ENCODE measurements at regions not wholly inside any gene's neighbourhood (a gene's known extent, or its start where the extent isn't known, plus 50 kb on each side); places are given as distances from the start of the nearest gene placed in this dataset.
"Not testable (repeated sequence)": the region's sequence is repeated elsewhere in the genome, so short reads cannot be mapped to it uniquely, and the experiment has no call there.

DNA sequence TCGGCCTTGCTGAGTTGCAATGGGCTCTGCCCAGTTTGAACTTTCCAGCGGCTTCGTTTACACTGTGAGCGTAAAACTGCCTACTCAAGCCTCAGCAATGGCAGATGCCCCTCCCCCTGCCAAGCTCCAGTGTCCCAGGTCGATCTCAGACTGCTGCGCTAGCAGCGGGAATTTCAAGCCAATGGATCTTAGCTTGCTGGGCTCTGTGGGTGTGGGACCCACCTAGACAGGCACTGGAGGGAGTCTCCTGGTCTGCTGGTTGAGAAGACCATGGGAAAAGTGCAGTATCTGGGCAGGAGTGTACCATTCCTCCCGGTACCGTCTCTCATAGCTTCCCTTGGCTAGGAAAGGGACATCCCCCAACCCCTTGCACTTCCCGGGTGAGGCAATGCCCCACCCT lies 88.2 kb downstream of the KLHL28 start:
- DNase-seq = no peak

DNA sequence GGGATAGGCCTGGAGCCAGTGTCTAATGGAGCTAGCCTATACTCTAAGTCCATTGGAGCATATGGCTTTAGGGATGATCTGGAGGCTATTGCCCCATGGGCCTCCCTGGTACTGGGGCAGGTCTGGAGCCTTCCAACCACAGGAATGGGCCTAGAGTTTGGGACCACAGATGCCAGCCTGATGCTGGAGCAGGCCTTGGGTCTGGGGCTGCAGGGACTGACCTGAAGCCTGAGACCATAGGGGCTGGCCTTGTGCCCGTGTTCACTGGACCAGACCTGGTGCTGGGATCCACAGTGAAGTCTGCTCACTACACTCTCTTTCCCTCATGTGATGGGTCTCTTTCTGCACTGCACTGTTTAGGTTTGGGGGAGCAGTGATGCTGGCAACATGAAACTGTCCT lies 95.0 kb downstream of the KLHL28 start:
- DNase-seq = no peak

DNA sequence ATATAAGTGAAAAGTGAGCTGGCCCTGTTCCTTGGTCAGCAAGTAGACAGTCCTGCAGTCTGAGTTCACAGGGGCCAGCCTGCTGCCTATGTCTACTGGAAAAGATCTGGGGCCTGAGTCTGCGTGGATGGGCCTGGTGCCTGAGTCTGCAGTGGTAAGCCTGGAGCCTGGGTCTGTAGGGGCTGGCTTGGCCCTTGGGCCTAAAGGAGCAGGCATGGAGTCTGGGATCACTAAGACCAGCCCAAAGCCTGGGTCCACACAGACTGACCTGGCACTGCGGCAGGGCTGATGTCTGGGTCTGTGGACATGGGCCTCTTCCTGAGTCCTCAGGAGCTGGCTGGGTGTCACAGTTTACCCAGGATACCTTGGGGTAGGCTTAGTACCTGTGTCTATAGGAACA lies 95.4 kb downstream of the KLHL28 start:
- no peak for DNase-seq

DNA sequence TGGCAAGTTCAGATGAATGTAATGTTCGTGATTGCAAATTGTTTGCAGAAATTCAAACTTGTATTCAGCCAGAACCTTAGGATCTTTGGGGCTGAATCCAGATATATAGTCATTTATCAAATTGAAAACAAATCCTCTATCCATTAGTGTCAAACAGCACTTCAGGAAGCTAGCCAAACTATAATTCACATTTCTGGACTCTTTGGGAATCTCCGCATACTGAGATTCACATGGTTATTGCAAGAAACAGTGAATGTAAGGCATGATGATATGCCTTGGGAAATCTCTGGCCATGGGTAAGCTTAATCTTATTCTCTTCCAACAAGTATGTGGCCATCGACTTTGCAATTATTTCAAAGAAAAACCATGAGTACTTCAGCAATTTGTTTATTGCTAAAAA lies 98.5 kb downstream of the KLHL28 start:
- DNase-seq = no peak

DNA sequence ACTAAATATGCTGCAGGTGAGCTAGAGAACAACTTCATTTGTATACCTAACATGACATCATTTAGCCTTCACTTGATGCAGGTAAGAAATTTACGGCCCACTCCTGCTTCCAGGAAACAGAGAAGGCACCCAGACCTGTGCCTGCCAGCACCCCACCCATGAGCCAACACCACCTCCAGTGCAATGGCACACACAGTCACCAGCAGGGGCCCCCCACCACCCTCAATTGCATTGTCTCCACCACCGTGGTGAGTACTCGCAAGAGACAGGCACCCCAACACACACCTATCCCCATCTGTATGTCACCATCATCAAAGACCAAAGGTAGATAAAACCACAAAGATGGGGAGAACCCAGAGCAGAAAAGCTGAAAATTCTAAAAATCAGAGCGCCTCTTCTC lies 107.6 kb downstream of the KLHL28 start:
- no peak for DNase-seq

DNA sequence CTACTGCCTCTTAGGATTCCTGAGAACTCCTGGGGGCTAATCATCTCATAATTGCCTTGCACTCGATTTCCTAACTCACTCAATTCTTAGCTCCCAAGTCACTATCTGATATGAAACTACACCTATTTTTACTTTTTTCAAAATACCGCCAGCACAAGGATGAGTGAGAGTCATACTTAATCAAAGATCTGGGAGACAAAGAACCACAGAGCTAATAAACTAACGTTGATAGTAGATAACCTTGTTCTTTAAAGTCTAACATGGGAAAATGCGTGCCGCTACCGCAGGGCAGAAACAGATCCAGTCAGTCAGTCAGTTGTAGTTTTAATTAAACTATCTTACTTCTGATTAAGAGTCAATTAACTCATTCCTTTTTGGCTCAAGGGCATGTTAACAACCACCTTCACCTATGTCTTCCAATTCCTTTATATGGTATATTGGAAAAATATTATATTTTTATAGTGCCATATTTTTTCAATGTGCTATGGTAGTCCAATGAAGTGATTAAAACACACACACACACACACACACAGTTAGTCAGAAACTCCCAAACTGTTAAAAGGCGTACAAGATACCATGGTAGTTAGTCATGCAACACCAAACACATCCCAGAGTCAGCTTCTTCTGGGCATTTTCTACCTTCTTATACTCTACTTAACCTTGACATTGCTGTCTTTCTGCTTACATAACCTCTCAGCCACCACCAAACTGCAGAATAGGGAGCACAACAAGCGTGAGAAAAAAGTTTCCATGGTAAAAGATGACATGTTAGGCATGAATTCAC lies 114.0 kb downstream of the KLHL28 start:
- DNase-seq = no peak

DNA sequence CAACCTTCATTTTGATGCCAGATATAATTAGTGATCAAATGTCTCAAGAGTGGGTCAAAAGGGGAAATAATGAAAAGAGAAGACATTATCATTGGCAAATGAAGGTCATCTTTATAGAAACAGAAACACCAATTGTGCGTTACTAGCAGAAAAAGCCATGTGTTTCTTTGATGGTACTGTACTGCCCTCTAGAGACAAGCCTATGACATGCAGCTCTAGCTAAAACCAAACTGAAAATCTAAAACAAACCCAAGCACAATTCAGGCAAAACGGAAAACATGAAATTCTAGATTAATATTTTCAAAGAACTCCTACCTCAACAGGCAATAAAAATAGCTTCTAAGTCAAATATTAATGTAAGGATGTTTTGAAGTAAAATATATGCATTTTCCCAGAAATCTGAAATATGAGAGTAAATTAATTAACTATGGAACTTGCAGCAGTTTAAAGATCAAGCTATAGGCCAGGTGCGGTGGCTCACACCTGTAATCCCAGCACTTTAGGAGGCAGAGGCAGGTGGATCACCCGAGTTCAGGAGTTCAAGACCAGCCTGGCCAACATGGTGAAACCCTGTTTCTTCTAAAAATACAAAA lies 115.4 kb downstream of the KLHL28 start:
- peak; percentile 46 for DNase-seq

DNA sequence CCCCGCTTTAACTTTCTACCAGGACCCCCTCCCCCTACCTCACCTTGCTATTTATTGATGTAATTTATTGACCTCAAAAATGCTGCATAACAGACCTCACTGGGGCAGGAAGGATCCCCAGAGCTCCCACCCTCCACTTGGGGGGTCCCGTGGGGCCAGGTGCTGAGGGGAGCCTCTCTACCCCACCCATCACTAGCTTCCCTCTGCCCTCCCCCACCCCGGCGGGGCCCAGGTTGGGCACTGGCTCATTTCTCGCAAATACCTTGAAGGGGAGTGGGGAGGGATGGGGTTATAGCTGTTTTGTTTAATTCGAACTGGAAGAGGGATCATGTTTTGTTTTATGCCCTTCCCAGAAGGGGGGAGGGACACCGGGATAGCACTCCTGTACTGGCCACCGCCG lies 125.8 kb downstream of the KLHL28 start:
- not testable (repeated sequence) for DNase-seq

DNA sequence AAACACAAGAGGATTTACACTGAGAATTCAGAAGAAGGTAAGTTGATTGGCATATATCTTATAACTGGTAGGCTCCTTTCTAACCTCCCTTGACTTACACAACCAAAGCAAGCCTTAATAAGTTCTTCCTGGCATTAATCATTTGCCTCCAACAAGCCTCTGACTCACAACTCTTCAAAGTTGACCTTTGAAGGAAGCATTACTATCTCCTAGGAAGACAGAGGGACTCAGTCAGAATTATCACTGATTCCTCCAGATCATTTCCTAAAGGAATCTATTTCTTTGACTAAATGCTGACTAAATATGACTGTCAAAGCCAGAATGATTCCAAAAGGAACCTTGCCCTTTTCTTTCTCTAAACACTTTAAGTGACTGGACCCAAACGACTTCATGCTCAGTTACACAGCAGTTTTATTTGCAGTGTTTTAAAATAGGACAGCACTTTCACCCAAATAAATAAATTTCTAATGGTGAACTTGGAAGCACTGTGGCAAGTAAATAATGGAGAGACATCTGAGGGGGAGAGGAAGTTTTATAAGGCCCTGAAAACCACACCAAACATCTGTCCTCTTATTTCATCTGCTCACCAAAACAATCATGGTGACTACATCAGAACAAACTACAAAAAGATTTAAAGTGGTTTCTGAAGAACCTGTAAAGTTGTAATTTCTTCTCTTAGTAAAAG lies 128.2 kb downstream of the KLHL28 start:
- no peak for DNase-seq

DNA sequence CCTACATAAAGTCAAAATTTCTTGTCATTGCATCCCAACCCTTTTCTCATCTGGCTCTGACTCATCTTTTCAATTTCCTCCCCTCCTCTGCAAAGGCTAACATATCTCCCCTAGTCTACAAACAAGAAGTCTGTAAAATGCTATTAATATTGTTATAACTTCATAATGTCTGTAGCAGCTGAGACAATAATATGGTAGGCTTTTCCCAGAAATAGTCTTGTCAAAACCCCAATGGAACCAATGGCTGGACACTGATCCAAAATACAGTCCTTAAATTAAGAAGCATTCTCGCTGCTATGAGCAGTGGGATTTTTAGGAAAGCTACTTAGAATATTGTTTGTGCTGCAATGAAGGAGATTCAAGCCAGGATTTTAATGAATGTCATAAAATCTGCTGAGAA lies 131.4 kb downstream of the KLHL28 start:
- DNase-seq = no peak

DNA sequence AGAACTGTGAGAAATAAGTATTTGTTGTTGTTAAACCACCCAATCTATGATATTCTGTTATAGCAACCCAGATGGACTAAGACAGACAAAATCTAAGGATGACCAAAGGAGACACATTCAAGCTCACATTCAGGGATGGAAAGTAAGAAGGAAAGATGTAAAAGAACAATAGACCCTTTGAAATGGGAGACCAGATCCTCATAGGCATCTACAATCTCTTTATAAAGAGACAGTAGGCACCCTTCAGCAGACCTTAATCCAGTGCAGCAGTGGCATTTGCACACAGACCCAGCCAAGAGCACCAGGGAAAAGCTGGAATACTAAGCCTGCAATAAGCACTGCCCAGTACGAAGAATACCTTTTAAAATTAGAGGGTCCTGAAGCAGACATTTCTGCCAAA lies 132.7 kb downstream of the KLHL28 start:
- DNase-seq = no peak

DNA sequence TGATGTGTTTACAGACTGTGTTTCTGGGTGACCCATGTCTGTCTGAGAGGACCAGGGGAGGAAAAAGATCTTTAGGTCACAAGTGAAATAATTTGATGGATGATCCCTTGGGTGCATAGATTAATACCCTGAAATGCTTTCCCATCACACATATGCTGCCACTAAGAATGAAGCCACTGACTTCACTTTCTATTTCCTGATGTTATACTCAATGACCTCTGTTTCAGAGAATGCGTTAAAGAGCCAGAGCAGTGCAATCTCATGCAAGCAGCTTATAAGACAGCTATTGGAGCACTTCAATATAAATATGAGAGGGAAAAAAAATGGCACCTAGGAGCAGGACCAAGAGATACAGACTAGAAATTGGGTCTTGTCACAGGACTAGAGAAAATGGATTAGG lies 133.7 kb downstream of the KLHL28 start:
- DNase-seq = no peak

DNA sequence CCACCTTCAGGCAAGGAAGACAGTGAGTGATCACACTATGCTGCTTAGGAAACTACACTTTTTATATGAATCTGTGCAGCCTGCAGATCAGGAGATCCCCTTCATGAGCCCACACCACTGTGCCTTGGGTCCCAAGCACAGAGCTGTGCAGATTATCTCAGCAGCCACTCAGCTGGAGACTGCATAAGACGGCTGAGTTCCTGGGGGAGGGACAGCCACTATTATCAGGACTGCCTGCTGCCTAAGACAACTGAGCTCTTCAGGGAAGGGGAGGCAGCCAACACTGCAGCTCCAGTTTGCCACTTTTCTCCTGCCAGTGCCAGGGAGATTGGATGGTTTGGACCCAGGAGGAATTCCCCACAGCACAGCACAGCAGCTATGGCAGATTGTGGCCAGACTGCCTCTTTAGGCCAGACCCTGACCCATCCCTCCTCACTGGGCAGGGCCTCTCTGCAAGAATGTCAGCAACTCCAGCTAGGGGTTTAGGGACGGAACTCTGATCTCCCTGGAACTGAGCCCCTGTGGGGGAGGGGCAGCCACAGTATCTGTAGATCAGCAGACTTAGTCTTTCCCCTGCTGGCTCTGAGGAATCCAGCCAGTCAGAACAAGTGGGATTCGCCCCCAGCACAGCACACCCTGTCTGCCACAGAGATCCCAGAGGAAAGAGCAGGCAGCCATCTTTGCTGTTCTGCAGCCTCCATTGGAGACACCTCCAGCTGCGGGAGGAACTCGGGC lies 141.3 kb downstream of the KLHL28 start:
- DNase-seq = no peak

DNA sequence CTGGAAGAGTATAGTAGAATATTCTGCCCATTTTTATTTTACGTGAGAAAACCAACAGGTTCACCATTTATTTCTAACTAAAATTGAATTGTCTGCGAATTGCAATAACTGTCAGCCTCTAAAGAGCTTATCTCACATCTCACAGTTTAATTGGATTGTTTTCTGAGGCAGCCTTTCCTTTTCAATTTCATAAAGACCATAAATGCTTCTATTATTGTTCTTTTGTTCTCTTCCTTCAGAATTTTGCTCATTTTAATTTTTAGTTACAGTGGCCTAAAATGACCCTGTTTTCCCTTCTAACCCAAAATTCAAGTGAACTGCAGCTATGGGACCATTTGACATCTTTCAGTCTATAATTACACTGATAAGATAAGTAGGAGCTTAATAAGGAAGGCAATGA lies 147.6 kb downstream of the KLHL28 start:
- DNase-seq = no peak

DNA sequence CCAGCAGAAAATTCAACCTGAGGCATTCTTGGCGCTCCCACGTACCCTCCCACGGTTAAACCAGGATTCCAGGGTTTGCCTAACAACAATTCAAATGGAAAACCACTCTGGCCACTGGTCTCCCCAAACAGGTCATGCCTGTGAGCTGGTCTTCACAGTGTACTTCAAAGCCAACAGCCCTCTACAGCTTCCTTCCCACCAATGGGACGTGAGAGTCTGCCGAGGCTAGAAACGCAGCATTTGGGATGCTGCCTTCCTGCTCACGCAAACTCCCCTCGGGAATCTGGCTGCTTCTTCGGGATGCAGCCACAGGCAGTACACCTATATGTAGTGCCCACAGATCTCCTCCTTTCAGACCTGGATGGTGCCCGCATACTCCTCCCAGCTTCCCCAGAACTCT lies 149.1 kb downstream of the KLHL28 start:
- no peak for DNase-seq

DNA sequence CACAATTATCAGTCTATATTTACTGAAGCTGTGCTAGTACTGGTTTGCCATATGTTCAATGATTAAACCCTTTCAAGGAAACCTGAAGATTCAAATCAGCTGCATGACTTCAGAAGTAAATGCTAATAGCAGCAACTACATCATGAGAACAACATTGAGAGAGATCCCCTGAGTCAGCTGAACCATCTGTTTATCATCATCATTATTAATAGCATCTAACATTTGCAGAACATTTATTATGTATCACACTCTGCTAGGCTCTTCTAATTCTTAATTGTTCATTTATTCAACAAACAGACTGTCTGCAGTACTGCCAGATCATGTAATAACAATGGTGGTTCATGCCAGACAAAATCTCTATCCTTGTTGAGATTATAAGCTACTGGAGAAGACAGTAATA lies 157.4 kb downstream of the KLHL28 start:
- DNase-seq = no peak

DNA sequence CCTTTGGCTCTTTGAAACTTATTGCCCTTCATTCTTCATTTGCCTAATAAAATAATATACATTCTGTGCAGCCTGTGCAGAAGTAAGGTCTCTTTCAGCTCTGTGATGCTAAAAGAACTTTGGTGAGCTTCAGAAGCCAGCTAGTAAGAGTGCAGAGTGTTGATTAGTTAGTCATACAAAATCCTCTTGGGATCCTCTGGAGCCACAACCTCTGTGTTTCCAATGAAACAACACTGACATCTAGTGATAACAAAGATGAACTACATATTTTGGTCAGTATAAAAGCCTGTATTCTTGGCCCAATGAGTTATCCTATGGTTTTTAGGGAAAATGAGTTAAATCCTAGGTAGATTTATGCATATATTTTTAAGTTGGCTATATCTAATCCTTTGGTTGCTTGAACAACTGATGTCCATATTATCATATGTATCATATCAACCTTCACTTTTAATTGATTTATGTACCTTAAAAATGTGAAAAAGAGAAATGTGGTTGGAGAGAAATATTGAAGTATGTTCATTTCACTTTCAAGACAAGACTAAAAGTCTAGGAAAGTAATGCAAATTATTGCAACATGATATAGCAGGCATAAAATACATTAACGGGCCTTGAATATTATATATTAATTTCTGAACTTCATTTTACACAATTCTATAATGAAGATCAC lies 158.4 kb downstream of the KLHL28 start:
- peak; percentile 26 for DNase-seq

DNA sequence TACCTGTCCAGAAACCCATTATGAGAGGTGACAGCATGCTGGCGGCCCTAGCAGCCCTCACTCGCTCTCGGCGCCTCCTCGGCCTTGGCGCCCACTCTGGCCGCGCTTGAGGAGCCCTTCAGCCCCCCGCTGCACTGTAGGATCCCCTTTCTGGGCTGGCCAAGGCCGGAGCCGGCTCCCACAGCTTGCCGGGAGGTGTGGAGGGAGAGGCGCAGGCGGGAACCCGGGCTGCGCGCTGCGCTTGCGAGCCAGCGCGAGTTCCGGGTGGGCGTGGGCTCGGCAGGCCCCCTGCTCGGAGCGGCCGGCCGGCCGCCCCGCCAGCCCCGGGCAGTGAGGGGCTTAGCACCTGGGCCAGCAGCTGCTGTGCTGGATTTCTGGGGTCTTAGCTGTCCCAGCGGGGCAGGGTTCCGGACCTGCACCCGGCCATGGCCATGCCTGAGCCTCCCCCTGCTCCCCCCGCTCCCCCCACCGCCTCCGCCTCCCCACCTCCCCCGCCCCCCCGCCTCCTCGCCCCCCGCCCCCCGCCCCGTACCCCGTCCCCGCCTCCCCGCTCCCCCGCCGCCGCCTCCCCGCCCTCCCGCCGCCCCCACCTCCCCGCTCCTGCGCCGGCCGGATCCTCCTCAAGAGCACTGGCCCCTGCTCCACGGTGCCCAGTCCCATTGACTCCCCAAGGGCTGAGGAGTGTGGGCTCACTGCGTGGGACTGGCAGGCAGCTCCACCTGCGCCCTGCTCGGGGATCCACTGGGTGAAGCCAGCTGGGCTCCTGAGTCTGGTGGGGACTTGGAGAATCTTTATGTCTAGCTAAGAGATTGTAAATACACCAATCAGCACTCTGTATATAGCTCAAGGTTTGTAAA lies 163.1 kb downstream of the KLHL28 start:
- DNase-seq = no peak

DNA sequence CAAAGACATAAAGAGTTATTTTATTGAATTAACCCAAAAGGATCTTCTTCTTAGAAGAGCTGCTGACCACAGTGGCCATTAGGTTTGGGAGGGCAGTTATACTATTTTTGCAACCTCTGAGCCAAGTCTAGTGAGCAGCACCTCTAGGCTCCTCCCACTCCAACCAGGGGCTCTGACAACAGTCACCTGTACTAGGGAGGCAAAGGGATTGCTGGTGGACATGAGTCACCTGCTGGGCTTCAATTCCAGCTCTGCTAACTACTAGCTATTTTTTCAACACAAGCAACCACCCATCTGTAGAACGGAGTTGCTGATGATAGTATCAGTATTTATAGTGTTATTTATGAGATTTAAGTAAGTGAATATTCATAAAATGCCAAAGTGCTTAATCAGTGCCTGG lies 166.0 kb downstream of the KLHL28 start:
- no peak for DNase-seq

DNA sequence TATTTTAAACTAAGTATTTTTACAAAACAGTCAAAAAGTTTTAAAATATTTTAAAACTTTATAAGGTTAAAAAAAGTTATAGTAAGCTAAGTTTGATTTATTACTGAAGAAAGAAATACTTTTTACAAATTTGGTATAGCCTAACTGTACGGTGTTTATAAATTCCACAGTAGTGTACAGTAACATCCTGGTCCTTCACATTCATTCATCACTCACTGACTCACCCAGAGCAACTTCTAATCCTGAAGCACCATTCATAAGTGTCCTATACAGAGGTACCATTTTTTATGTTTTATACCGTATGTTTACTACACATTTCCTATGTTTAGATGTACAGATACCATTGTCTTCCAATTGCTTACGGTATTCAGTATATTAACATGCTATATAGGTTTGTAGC lies 170.0 kb downstream of the KLHL28 start:
- DNase-seq = no peak

DNA sequence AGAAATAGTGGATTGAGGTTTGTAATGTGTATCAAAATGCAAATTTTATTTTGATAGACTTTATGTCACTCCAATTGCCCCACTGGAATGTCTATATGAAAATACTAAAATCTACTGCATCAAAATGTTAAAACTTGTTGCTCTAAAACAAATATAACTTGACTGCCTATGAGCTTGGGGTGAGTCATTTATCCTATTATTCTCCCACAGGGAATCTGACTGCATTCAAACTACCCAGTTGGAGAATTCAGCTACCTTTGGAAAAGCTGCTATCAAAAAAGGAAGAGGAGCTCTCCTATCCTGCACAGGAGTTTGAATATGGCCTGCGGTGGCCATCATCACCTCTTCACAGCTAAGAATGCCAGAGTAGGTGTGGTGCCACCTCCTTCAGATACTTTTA lies 173.1 kb downstream of the KLHL28 start:
- DNase-seq = no peak

DNA sequence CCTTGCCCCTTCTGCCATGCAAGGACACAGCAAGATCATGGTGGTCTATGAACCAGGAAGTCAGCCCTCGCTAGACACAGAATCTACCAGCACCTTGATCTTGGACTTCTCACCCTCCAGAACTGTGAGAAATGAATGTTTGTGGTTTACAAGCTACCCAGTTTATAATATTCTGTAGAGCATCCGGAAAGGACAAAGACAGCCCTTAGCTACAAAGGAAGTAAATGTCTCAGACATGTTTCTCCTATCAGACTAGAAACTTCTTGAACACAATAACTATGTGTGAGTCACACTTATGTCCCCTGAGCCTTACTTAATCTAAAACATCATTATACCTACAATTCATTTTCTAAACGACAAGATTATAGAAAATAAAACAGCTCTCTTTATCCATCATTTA lies 176.7 kb downstream of the KLHL28 start:
- no peak for DNase-seq
